ENCODE measurements at regions not wholly inside any gene's neighbourhood (a gene's known extent, or its start where the extent isn't known, plus 50 kb on each side); places are given as distances from the start of the nearest gene placed in this dataset.

DNA sequence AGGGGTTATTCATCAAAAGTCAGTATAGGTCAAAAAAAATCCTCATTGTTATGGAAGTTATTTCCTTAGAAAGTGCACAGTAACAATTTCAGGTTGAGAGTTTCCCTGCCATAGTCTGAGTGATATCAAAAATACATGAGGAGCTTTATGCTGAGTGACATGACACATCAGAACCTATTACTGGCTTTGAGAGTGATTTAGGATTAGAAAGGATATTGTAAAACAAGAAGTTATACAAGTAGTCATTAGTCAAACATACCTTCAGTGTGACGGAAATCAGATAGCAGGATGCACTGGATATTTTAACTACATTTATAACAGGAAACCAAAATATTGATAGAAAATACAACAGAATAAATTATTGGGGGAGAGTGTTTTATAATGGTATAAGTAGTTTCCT, 471.1 kb downstream of the VGLL3 start:
- in situ Hi-C loops (cut with HindIII; ENCODE audit: low sequenced_read_pairs): no loop called here
- H3K4me3 ChIP-seq (ENCODE audit: low read depth, low read length): no peak overlapping the region
- DNase-seq (ENCODE audit: low read depth): no peak
- no peak for TF ChIP-seq CTCF (IDR thresholded peaks at IDR 0.05; ENCODE audit: low read depth, low read length, missing control alignments)

- in situ Hi-C loops (cut with HindIII; ENCODE audit: low sequenced_read_pairs): no loop called here
- TF ChIP-seq CTCF (IDR thresholded peaks at IDR 0.05; ENCODE audit: low read depth, low read length, missing control alignments): no peak
- H3K4me3 ChIP-seq (ENCODE audit: low read depth, low read length): no peak overlapping the region
- no peak for DNase-seq (ENCODE audit: low read depth)
Measured at GRCh38 chr3:86481636-86482035, 509.3 kb downstream of the VGLL3 start.

DNA sequence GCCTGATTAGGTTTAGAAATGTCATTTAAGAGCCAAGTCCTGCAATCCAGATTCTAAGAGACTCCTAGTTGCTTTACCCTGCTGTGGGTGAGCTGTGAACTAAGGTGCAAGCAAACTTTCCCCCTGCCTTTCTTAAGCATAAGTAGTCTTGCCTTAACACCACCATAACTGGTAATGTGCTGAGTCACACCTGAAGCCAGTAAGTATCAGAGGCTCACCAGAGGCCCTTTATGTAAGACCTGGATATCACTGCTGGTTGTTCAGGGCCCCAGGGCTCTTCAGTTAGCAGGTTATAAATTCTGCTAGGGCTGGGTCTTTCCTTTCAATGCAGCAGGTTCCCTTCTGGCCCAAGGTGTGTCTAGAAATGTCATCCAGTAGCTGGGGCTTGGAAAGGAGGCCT, 509.9 kb downstream of the VGLL3 start:
- in situ Hi-C loops (cut with HindIII; ENCODE audit: low sequenced_read_pairs): no loop called here
- no peak for TF ChIP-seq CTCF (IDR thresholded peaks at IDR 0.05; ENCODE audit: low read depth, low read length, missing control alignments)
- no peak for DNase-seq (ENCODE audit: low read depth)
- no peak overlapping the region for H3K4me3 ChIP-seq (ENCODE audit: low read depth, low read length)

- in situ Hi-C loops (cut with HindIII; ENCODE audit: low sequenced_read_pairs): no loop called here
- TF ChIP-seq CTCF (IDR thresholded peaks at IDR 0.05; ENCODE audit: low read depth, low read length, missing control alignments): no peak
- H3K4me3 ChIP-seq (ENCODE audit: low read depth, low read length): no peak overlapping the region
- DNase-seq (ENCODE audit: low read depth): no peak
Measured at GRCh38 chr3:86464180-86464579, 526.8 kb downstream of the VGLL3 start.

- in situ Hi-C loops (cut with HindIII; ENCODE audit: low sequenced_read_pairs): no loop called here
- TF ChIP-seq CTCF (IDR thresholded peaks at IDR 0.05; ENCODE audit: low read depth, low read length, missing control alignments): no peak
- no peak overlapping the region for H3K4me3 ChIP-seq (ENCODE audit: low read depth, low read length)
- DNase-seq (ENCODE audit: low read depth): no peak
Measured at GRCh38 chr3:86451749-86452148, 539.2 kb downstream of the VGLL3 start.

GRCh38 chr3:86438544-86438943, 552.4 kb downstream of the VGLL3 start:
- TF ChIP-seq CTCF (IDR thresholded peaks at IDR 0.05; ENCODE audit: low read depth, low read length, missing control alignments): no peak
- DNase-seq (ENCODE audit: low read depth): no peak
- no peak overlapping the region for H3K4me3 ChIP-seq (ENCODE audit: low read depth, low read length)
- in situ Hi-C loops (cut with HindIII; ENCODE audit: low sequenced_read_pairs): no loop called here

- TF ChIP-seq CTCF (IDR thresholded peaks at IDR 0.05; ENCODE audit: low read depth, low read length, missing control alignments): no peak
- in situ Hi-C loops (cut with HindIII; ENCODE audit: low sequenced_read_pairs): no loop called here
- no peak for DNase-seq (ENCODE audit: low read depth)
- no peak overlapping the region for H3K4me3 ChIP-seq (ENCODE audit: low read depth, low read length)
Measured at GRCh38 chr3:86427343-86427742, 563.6 kb downstream of the VGLL3 start.
